ENCODE measurements at regions not wholly inside any gene's neighbourhood (a gene's known extent, or its start where the extent isn't known, plus 50 kb on each side); places are given as distances from the start of the nearest gene placed in this dataset.

DNA sequence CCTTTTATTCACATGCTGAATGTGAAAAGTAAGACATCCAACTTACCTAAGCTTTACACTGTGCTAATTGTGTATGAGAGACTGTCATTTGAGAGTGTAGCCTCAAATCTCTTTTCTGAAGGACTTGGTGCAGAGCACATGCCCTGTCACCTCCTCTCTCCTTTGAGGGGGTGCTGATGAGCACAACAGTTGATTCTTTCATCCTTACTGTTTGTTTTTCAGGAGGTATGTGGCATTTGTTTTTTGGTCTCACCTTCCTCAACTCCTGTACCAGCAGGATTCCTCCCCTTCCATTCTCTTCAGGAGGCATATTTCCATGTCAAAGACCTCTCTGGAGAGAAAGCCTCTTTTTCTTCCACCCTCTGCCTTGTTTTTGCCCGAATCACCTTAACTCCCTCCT is 252.6 kb upstream of the CITED2 start:
- TF ChIP-seq, protein P1, sequence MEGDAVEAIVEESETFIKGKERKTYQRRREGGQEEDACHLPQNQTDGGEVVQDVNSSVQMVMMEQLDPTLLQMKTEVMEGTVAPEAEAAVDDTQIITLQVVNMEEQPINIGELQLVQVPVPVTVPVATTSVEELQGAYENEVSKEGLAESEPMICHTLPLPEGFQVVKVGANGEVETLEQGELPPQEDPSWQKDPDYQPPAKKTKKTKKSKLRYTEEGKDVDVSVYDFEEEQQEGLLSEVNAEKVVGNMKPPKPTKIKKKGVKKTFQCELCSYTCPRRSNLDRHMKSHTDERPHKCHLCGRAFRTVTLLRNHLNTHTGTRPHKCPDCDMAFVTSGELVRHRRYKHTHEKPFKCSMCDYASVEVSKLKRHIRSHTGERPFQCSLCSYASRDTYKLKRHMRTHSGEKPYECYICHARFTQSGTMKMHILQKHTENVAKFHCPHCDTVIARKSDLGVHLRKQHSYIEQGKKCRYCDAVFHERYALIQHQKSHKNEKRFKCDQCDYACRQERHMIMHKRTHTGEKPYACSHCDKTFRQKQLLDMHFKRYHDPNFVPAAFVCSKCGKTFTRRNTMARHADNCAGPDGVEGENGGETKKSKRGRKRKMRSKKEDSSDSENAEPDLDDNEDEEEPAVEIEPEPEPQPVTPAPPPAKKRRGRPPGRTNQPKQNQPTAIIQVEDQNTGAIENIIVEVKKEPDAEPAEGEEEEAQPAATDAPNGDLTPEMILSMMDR (IDR thresholded peaks at IDR 0.05; ENCODE audit: poor library complexity): no peak
- TF ChIP-seq EZH2 (IDR thresholded peaks at IDR 0.05; ENCODE audit: borderline replicate concordance): no peak
- TF ChIP-seq EZH2phosphoT487 (IDR thresholded peaks at IDR 0.05; ENCODE audit: low read depth, severe bottlenecking, unreplicated experiment): no peak

All from hepatocyte (in vitro differentiated cells).